MM.1S (cell line): ENCODE measurements at regions not wholly inside any gene's neighbourhood (a gene's known extent, or its start where the extent isn't known, plus 50 kb on each side); places are given as distances from the start of the nearest gene placed in this dataset.

ENCODE experiments used
- DNase-seq: peaks from one replicate; pipeline ENCODE4 v3.0.0-alpha.2; 2015
- H2AFZ ChIP-seq: fragments of 300-600 bp; sonication (generic); 2 replicates; pipeline ENCODE4 v1.6.0; 2016; ENCODE audit warnings: antibody characterized with exemption, low read length
- H3F3A ChIP-seq: fragments of 300-600 bp; sonication (generic); 2 replicates; pipeline ENCODE4 v1.6.1; 2016; ENCODE audit warnings: mild to moderate bottlenecking, antibody characterized with exemption, low read length, moderate library complexity, mixed read lengths; ENCODE audit not compliant: insufficient read depth
- H3K27ac ChIP-seq: fragments of 300-600 bp; sonication (generic); 2 replicates; pipeline ENCODE4 v1.5.1; 2016; ENCODE audit warnings: mild to moderate bottlenecking, low read length
- H3K27me3 ChIP-seq: fragments of 300-600 bp; sonication (generic); replicated peaks from 2 replicates; pipeline ENCODE4 v1.6.0; 2016; ENCODE audit warnings: low read length; ENCODE audit not compliant: insufficient read depth
- H3K36me3 ChIP-seq: fragments of 300-600 bp; sonication (generic); replicated peaks from 2 replicates; pipeline ENCODE4 v1.6.1; 2016; ENCODE audit warnings: mild to moderate bottlenecking, low read length, mixed read lengths; ENCODE audit not compliant: insufficient read depth
- H3K4me1 ChIP-seq: fragments of 300-600 bp; sonication (generic); 2 replicates; pipeline ENCODE4 v1.6.1; 2016; ENCODE audit warnings: low read length, mixed read lengths
- H3K4me2 ChIP-seq: fragments of 300-600 bp; sonication (generic); 2 replicates; pipeline ENCODE4 v1.6.0; 2016; ENCODE audit warnings: low read depth, low read length
- H3K4me3 ChIP-seq: fragments of 300-600 bp; sonication (generic); 2 replicates; pipeline ENCODE4 v1.5.1; 2016; ENCODE audit warnings: low read length, mixed read lengths
- H3K79me2 ChIP-seq: fragments of 300-600 bp; sonication (generic); 2 replicates; pipeline ENCODE4 v1.6.1; 2016; ENCODE audit warnings: mixed run types, low read length, mixed read lengths
- H3K9ac ChIP-seq: fragments of 300-600 bp; sonication (generic); 2 replicates; pipeline ENCODE4 v1.6.1; 2016; ENCODE audit warnings: low read length, mixed read lengths
- H3K9me2 ChIP-seq: fragments of 300-600 bp; sonication (generic); replicated peaks from 2 replicates; pipeline ENCODE4 v1.6.1; 2016; ENCODE audit warnings: mild to moderate bottlenecking, low read length, mixed read lengths; ENCODE audit not compliant: insufficient read depth
- H3K9me3 ChIP-seq: fragments of 300-600 bp; sonication (generic); replicated peaks from 2 replicates; pipeline ENCODE4 v1.6.1; 2016; ENCODE audit warnings: mild to moderate bottlenecking, low read length, mixed read lengths; ENCODE audit not compliant: insufficient read depth
- H4K20me1 ChIP-seq: fragments of 300-600 bp; sonication (generic); 2 replicates; pipeline ENCODE4 v1.6.1; 2016; ENCODE audit warnings: mild to moderate bottlenecking, low read length, moderate library complexity, mixed read lengths; ENCODE audit not compliant: insufficient read depth
- EZH2 ChIP-seq: fragments of 300-600 bp; sonication (generic); optimal IDR thresholded peaks from 2 replicates; pipeline ENCODE3; 2017; ENCODE audit warnings: low read depth, mild to moderate bottlenecking, antibody characterized with exemption, low read length, mixed read lengths
- EZH2phosphoT487 ChIP-seq: fragments of 300-600 bp; sonication (generic); IDR thresholded peaks from 2 replicates; pipeline ENCODE4 v1.6.1; 2018; ENCODE audit warnings: antibody characterized with exemption, low read length
- TF ChIP-seq, protein P1 (sequence below): fragments of 300-600 bp; sonication (generic); IDR thresholded peaks from 2 replicates; pipeline ENCODE4 v1.5.1; 2016; ENCODE audit warnings: antibody characterized with exemption, low read length, mixed read lengths

DNA sequence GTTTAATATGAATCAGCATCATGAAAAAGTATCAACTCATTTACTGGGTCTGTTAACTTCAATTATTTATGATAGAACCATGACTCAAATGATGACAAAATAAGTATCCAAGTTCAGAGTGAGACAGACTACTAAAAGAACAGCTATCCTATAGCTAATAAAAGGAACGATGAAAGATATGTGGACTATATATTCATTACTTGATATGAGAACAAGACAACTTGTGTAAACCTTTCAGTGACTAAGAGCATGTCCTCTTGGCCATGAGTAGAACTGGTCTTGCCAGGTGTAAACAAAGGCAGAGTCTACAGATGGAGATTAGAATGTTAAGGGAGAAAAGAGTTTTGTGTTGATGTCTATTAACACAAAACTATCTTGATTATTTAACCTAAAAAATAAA lies 360.4 kb upstream of the ZC3H15 start:
- Histone ChIP-seq H3K4me3 (no peak overlapping the region), H3K9me3 (no peaks in the 10 kb centered on the region), H3K36me3 (no peaks in the 10 kb centered on the region), H3K79me2 (no peaks in the 10 kb centered on the region), H4K20me1 (no peaks in the 10 kb centered on the region), H3F3A (no peaks in the 10 kb centered on the region), H2AFZ (no peak overlapping the region), H3K9me2 (no peaks in the 10 kb centered on the region), H3K9ac (no peak overlapping the region), H3K4me2 (no peak overlapping the region), H3K4me1 (no peaks in the 10 kb centered on the region), H3K27ac (no peak overlapping the region), H3K27me3 (no peaks in the 10 kb centered on the region)
- DNase-seq: no peak
- no peak for TF ChIP-seq EZH2phosphoT487
- TF ChIP-seq, protein P1, sequence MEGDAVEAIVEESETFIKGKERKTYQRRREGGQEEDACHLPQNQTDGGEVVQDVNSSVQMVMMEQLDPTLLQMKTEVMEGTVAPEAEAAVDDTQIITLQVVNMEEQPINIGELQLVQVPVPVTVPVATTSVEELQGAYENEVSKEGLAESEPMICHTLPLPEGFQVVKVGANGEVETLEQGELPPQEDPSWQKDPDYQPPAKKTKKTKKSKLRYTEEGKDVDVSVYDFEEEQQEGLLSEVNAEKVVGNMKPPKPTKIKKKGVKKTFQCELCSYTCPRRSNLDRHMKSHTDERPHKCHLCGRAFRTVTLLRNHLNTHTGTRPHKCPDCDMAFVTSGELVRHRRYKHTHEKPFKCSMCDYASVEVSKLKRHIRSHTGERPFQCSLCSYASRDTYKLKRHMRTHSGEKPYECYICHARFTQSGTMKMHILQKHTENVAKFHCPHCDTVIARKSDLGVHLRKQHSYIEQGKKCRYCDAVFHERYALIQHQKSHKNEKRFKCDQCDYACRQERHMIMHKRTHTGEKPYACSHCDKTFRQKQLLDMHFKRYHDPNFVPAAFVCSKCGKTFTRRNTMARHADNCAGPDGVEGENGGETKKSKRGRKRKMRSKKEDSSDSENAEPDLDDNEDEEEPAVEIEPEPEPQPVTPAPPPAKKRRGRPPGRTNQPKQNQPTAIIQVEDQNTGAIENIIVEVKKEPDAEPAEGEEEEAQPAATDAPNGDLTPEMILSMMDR: no peak
- no peak for TF ChIP-seq EZH2

- Histone ChIP-seq H2AFZ (no peak overlapping the region), H3K9me3 (no peaks in the 10 kb centered on the region), H3K79me2 (no peaks in the 10 kb centered on the region), H3K27ac (no peak overlapping the region), H3K9me2 (no peaks in the 10 kb centered on the region), H4K20me1 (no peaks in the 10 kb centered on the region), H3F3A (no peaks in the 10 kb centered on the region), H3K4me3 (no peak overlapping the region), H3K4me2 (no peak overlapping the region), H3K4me1 (no peaks in the 10 kb centered on the region), H3K36me3 (no peaks in the 10 kb centered on the region), H3K9ac (no peak overlapping the region), H3K27me3 (no peaks in the 10 kb centered on the region)
- DNase-seq: no peak
- TF ChIP-seq EZH2phosphoT487: no peak
- no peak for TF ChIP-seq EZH2
- TF ChIP-seq, protein P1: no peak
These were observed 359.9 kb upstream of the ZC3H15 start for GRCh38 chr2:186126181-186126580.

DNA sequence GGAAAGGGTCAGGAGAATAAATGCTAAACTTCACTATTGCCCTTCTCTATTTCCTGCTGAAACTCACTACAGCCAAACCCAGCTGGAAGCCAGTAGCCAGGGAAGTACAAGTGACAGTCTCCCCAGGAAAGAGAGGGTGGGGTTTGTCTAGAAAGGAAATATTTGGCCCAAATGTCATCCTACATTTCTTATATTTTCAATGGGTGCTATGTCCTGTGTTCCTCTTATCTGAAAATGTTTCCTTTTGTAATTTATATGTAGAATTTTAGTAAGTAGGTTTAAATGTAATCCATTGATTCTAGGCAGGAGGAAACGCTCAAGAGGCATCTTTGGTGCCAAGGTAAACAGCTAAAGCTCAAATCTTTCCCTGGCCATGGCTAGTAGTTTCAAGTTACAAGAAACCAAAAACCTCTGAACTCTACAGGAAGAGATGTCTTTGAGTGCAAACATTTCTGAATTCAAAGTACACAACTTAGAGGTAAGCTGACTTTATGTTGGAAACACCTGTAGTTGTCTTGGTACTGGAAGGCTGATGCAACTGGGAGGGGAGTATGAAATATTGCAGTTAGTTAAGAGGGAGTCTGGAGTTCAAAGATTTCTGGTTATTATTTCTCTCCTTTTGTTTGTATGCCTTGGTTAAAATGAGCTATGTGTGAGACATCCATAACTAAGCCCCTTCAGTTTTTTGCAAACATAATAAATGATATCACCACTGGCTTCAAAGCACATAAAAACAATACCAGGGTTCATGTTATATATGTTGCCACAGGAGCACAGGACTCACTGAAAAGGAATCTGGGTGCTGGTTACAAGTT lies 356.1 kb upstream of the ZC3H15 start:
- H3K36me3 ChIP-seq: no peaks in the 10 kb centered on the region
- no peaks in the 10 kb centered on the region for H3F3A ChIP-seq
- H3K9ac ChIP-seq: no peak overlapping the region
- no peak overlapping the region for H3K4me3 ChIP-seq
- no peaks in the 10 kb centered on the region for H3K9me3 ChIP-seq
- H3K4me2 ChIP-seq: no peak overlapping the region
- H2AFZ ChIP-seq: no peak overlapping the region
- H3K27me3 ChIP-seq: no peaks in the 10 kb centered on the region
- no peaks in the 10 kb centered on the region for H3K4me1 ChIP-seq
- TF ChIP-seq EZH2phosphoT487 (no peak), EZH2 (no peak)
- TF ChIP-seq, protein P1: no peak
- no peak for DNase-seq
- H3K27ac ChIP-seq: peak overlapping the region; percentile 2; the same call in 1 of the 2 replicates
- no peaks in the 10 kb centered on the region for H3K9me2 ChIP-seq
- no peaks in the 10 kb centered on the region for H3K79me2 ChIP-seq
- no peaks in the 10 kb centered on the region for H4K20me1 ChIP-seq
